ENCODE measurements at regions not wholly inside any gene's neighbourhood (a gene's known extent, or its start where the extent isn't known, plus 50 kb on each side); places are given as distances from the start of the nearest gene placed in this dataset.

- no peak for TF ChIP-seq CTCF (IDR thresholded peaks at IDR 0.05; ENCODE audit: unreplicated experiment)
- Mint-ChIP-seq H3K4me1 (ENCODE audit: low read depth) (no peaks in the 10 kb centered on the region), H3K27me3 (no peaks in the 10 kb centered on the region), H3K36me3 (ENCODE audit: insufficient read depth) (no peaks in the 10 kb centered on the region), H3K9me3 (ENCODE audit: low read depth) (no peaks in the 10 kb centered on the region), H3K4me3 (ENCODE audit: low read depth) (no peak overlapping the region), H3K27ac (no peak overlapping the region)
- DNase-seq (ENCODE audit: low spot score, unreplicated experiment): no peak
These were observed 1063.9 kb downstream of the SLC6A15 start for GRCh38 chr12:83848702-83849101.

- no peak overlapping the region for H3K27ac Mint-ChIP-seq
- DNase-seq (ENCODE audit: low spot score, unreplicated experiment): no peak
- no peaks in the 10 kb centered on the region for H3K9me3 Mint-ChIP-seq (ENCODE audit: low read depth)
- no peaks in the 10 kb centered on the region for H3K4me1 Mint-ChIP-seq (ENCODE audit: low read depth)
- no peak for TF ChIP-seq CTCF (IDR thresholded peaks at IDR 0.05; ENCODE audit: unreplicated experiment)
- H3K4me3 Mint-ChIP-seq (ENCODE audit: low read depth): no peak overlapping the region
- H3K27me3 Mint-ChIP-seq: no peaks in the 10 kb centered on the region
- H3K36me3 Mint-ChIP-seq (ENCODE audit: insufficient read depth): no peaks in the 10 kb centered on the region
These were observed 1069.1 kb downstream of the SLC6A15 start for GRCh38 chr12:83843541-83843940.

- Mint-ChIP-seq H3K4me3 (ENCODE audit: low read depth) (no peak overlapping the region), H3K4me1 (ENCODE audit: low read depth) (no peaks in the 10 kb centered on the region), H3K27ac (no peak overlapping the region), H3K9me3 (ENCODE audit: low read depth) (no peaks in the 10 kb centered on the region), H3K27me3 (no peaks in the 10 kb centered on the region), H3K36me3 (ENCODE audit: insufficient read depth) (no peaks in the 10 kb centered on the region)
- TF ChIP-seq CTCF (IDR thresholded peaks at IDR 0.05; ENCODE audit: unreplicated experiment): no peak
- no peak for DNase-seq (ENCODE audit: low spot score, unreplicated experiment)
These were observed 1071.0 kb downstream of the SLC6A15 start for GRCh38 chr12:83841620-83842019.

- no peak overlapping the region for H3K4me3 Mint-ChIP-seq (ENCODE audit: low read depth)
These were observed 1084.7 kb downstream of the SLC6A15 start for GRCh38 chr12:83827860-83828259.

GRCh38 chr12:83827193-83827592 lies 1085.4 kb downstream of the SLC6A15 start:
- Mint-ChIP-seq H3K27me3 (no peaks in the 10 kb centered on the region), H3K36me3 (ENCODE audit: insufficient read depth) (no peaks in the 10 kb centered on the region), H3K4me1 (ENCODE audit: low read depth) (peaks cover 4% of the 10 kb centered on the region), H3K4me3 (ENCODE audit: low read depth) (no peak overlapping the region), H3K9me3 (ENCODE audit: low read depth) (peaks cover 10% of the 10 kb centered on the region), H3K27ac (no peak overlapping the region)
- TF ChIP-seq CTCF (IDR thresholded peaks at IDR 0.05; ENCODE audit: unreplicated experiment): no peak
- DNase-seq (ENCODE audit: low spot score, unreplicated experiment): no peak

More at GRCh38 chr12:83827860-83828259, 1084.7 kb downstream of the SLC6A15 start:
- TF ChIP-seq CTCF (IDR thresholded peaks at IDR 0.05; ENCODE audit: unreplicated experiment): no peak
- DNase-seq (ENCODE audit: low spot score, unreplicated experiment): no peak
- no peak overlapping the region for H3K27ac Mint-ChIP-seq
- peaks cover 4% of the 10 kb centered on the region for H3K4me1 Mint-ChIP-seq (ENCODE audit: low read depth)
- H3K27me3 Mint-ChIP-seq: no peaks in the 10 kb centered on the region
- no peaks in the 10 kb centered on the region for H3K36me3 Mint-ChIP-seq (ENCODE audit: insufficient read depth)
- H3K9me3 Mint-ChIP-seq (ENCODE audit: low read depth): peaks cover 10% of the 10 kb centered on the region

Data from progenitor cell of endocrine pancreas (in vitro differentiated cells).